ENCODE measurements at regions not wholly inside any gene's neighbourhood (a gene's known extent, or its start where the extent isn't known, plus 50 kb on each side); places are given as distances from the start of the nearest gene placed in this dataset.

DNA sequence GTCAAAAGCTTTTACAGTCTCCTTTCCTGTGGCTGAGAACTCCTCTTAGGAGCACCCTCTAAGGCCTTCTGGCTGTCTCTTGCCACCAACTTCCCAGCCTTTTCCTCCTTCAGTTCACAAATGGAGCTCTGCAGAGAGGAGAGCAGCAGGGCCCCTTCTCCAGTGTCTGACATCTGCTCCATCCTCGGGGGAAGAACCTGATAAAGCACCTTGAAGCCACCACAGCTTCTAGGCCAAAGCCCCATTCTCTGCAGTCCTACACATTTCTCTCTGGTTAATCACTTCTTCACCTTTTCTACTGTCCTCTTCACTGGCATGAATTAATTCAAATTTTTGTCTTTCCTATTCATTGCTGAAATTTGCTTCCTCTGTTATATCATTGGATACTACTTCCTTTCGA lies 378.1 kb upstream of the POU3F1 start:
- TF ChIP-seq, protein P1, sequence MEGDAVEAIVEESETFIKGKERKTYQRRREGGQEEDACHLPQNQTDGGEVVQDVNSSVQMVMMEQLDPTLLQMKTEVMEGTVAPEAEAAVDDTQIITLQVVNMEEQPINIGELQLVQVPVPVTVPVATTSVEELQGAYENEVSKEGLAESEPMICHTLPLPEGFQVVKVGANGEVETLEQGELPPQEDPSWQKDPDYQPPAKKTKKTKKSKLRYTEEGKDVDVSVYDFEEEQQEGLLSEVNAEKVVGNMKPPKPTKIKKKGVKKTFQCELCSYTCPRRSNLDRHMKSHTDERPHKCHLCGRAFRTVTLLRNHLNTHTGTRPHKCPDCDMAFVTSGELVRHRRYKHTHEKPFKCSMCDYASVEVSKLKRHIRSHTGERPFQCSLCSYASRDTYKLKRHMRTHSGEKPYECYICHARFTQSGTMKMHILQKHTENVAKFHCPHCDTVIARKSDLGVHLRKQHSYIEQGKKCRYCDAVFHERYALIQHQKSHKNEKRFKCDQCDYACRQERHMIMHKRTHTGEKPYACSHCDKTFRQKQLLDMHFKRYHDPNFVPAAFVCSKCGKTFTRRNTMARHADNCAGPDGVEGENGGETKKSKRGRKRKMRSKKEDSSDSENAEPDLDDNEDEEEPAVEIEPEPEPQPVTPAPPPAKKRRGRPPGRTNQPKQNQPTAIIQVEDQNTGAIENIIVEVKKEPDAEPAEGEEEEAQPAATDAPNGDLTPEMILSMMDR (conservative IDR thresholded peaks at IDR 0.05), result no peak
- TF ChIP-seq EZH2 (IDR thresholded peaks at IDR 0.05; ENCODE audit: low read depth), result no peak

Data from PC-9 (cell line).